ENCODE measurements at regions not wholly inside any gene's neighbourhood (a gene's known extent, or its start where the extent isn't known, plus 50 kb on each side); places are given as distances from the start of the nearest gene placed in this dataset.

GRCh38 chr4:59380841-59381366 lies 1819.2 kb upstream of the ADGRL3 start:
- TF ChIP-seq EZH2phosphoT487 (IDR thresholded peaks at IDR 0.05; ENCODE audit: insufficient read depth, low read depth): no peak
- TF ChIP-seq EZH2 (IDR thresholded peaks at IDR 0.05; ENCODE audit: insufficient read depth, poor library complexity, severe bottlenecking): no peak

All from GM23248 (cell line).